Caco-2 (cell line): ENCODE measurements at regions not wholly inside any gene's neighbourhood (a gene's known extent, or its start where the extent isn't known, plus 50 kb on each side); places are given as distances from the start of the nearest gene placed in this dataset.

Experiments used
- BruUV-seq: library from RNA; stranded (reverse); fragments of 400-500 nt; replicated peaks from 2 replicates; lab custom pipeline; 2021; lab: Mats Ljungman, UMichigan
- CTCF ChIA-PET: fragments of 300-600 bp; sonication (Branson Sonifier 250); formaldehyde crosslinking; loops from one replicate; lab custom pipeline; 2022; ENCODE audit warnings: antibody characterized with exemption; lab: Charles Lee
- POLR2A ChIA-PET: fragments of 300-600 bp; sonication (Branson Sonifier 250); formaldehyde crosslinking; loops from one replicate; lab custom pipeline; 2022; ENCODE audit warnings: antibody characterized with exemption; lab: Charles Lee
- DNase-seq, 2 experiments: peaks; one replicate each; pipeline versions ENCODE4 v3.0.0 to v3.0.0-alpha.2; 2020 to 2022
- H3K27me3 ChIP-seq: replicated peaks from 2 replicates; pipeline ENCODE4 v1.6.0; 2011; ENCODE audit warnings: low read length; ENCODE audit not compliant: control insufficient read depth, insufficient read depth
- H3K36me3 ChIP-seq: 2 replicates; pipeline ENCODE4 v1.5.1; 2011; ENCODE audit warnings: low read length; ENCODE audit not compliant: control insufficient read depth, insufficient read depth
- H3K4me1 ChIP-seq: fragments of 250-450 bp; sonication (Bioruptor Pico); 2 replicates; pipeline ENCODE4 v1.5.1; 2020; ENCODE audit warnings: mild to moderate bottlenecking
- H3K4me3 ChIP-seq: 2 replicates; pipeline ENCODE4 v1.5.1; 2011; ENCODE audit warnings: low read depth, mild to moderate bottlenecking, control low read depth, low read length
- H3K9me3 ChIP-seq: fragments of 250-450 bp; sonication (Bioruptor Pico); 2 replicates; pipeline ENCODE4 v1.5.1; 2020; ENCODE audit warnings: mild to moderate bottlenecking, moderate library complexity
- H3K27ac Mint-ChIP-seq: one replicate; pipeline ENCODE4 v1.8.0; 2022; ENCODE audit warnings: mixed read lengths; ENCODE audit not compliant: unreplicated experiment
- H3K27me3 Mint-ChIP-seq: one replicate; pipeline ENCODE4 v1.8.0; 2022; ENCODE audit warnings: mixed read lengths; ENCODE audit not compliant: insufficient read depth, unreplicated experiment
- H3K36me3 Mint-ChIP-seq: one replicate; pipeline ENCODE4 v1.8.0; 2022; ENCODE audit warnings: mild to moderate bottlenecking, mixed read lengths; ENCODE audit not compliant: insufficient read depth, unreplicated experiment
- H3K4me1 Mint-ChIP-seq: one replicate; pipeline ENCODE4 v1.8.0; 2022; ENCODE audit warnings: low read depth, mixed read lengths; ENCODE audit not compliant: unreplicated experiment
- H3K4me3 Mint-ChIP-seq: one replicate; pipeline ENCODE4 v1.8.0; 2022; ENCODE audit warnings: mild to moderate bottlenecking, moderate library complexity, mixed read lengths; ENCODE audit not compliant: unreplicated experiment
- H3K9me3 Mint-ChIP-seq: one replicate; pipeline ENCODE4 v1.8.0; 2022; ENCODE audit warnings: mixed read lengths; ENCODE audit not compliant: unreplicated experiment
- CTCF ChIP-seq, 2 experiments: fragments of 200-600 bp in 1 of 2; IDR thresholded peaks; 1 replicate in 1 of 2; 2 replicates in 1 of 2; pipeline versions ENCODE4 v1.5.1 to v1.8.0; 2011 to 2022; ENCODE audit warnings: antibody characterized with exemption in 1 of 2, control low read depth in 1 of 2, inconsistent platforms in 1 of 2, low read depth in 1 of 2, low read length in 1 of 2, mild to moderate bottlenecking in 1 of 2, moderate library complexity in 1 of 2; ENCODE audit not compliant: insufficient read depth in 1 of 2, severe bottlenecking in 1 of 2, unreplicated experiment in 1 of 2
- intact Hi-C: fragments of 100-400 bp; cut with micrococcal nuclease; formaldehyde crosslinking; loops from one replicate; pipeline ENCODE4 v1.10.0; 2022; ENCODE audit not compliant: unreplicated experiment

GRCh38 chr21:41584603-41585176 is 76.7 kb upstream of the TMPRSS2 start:
- Mint-ChIP-seq H3K36me3 (peaks cover 6% of the 10 kb centered on the region), H3K4me1 (peaks cover 22% of the 10 kb centered on the region), H3K9me3 (no peaks in the 10 kb centered on the region), H3K4me3 (no peak overlapping the region), H3K27ac (no peak overlapping the region), H3K27me3 (no peaks in the 10 kb centered on the region)
- Histone ChIP-seq H3K4me1 (peaks cover 43% of the 10 kb centered on the region), H3K4me3 (no peak overlapping the region), H3K9me3 (peaks cover 11% of the 10 kb centered on the region), H3K36me3 (no peaks in the 10 kb centered on the region), H3K27me3 (no peaks in the 10 kb centered on the region)
- ChIA-PET POLR2A (no interaction called here), CTCF (no interaction called here)
- intact Hi-C loops = no loop called here
- BruUV-seq = no TSS peak
- TF ChIP-seq CTCF (IDR thresholded peaks at IDR 0.05; ENCODE audit: insufficient read depth in 1 of 2, low read depth in 1 of 2, low read length in 1 of 2, severe bottlenecking in 1 of 2, unreplicated experiment in 1 of 2) = no peak
- DNase-seq = no peak

GRCh38 chr21:41583274-41583790 is 75.4 kb upstream of the TMPRSS2 start:
- H3K36me3 Mint-ChIP-seq = peaks cover 4% of the 10 kb centered on the region
- peak; percentile 71 to 73 for DNase-seq
- Histone ChIP-seq H3K27me3 (no peaks in the 10 kb centered on the region), H3K4me1 (peaks cover 42% of the 10 kb centered on the region), H3K4me3 (no peak overlapping the region), H3K9me3 (peaks cover 11% of the 10 kb centered on the region), H3K36me3 (no peaks in the 10 kb centered on the region)
- intact Hi-C loops = loop anchor here (1.0 kb wide), 1 partner anchor 10 kb away; no protein-coding TSS in a partner anchor
- CTCF ChIA-PET = no interaction called here
- TF ChIP-seq CTCF (IDR thresholded peaks at IDR 0.05; ENCODE audit: insufficient read depth in 1 of 2, low read depth in 1 of 2, low read length in 1 of 2, severe bottlenecking in 1 of 2, unreplicated experiment in 1 of 2) = no peak
- BruUV-seq = no TSS peak
- H3K4me3 Mint-ChIP-seq = no peak overlapping the region
- H3K9me3 Mint-ChIP-seq = peaks cover 3% of the 10 kb centered on the region
- POLR2A ChIA-PET = no interaction called here
- H3K27me3 Mint-ChIP-seq = no peaks in the 10 kb centered on the region
- peaks cover 28% of the 10 kb centered on the region for H3K4me1 Mint-ChIP-seq
- H3K27ac Mint-ChIP-seq = no peak overlapping the region

- no peaks in the 10 kb centered on the region for H3K36me3 ChIP-seq
- H3K9me3 Mint-ChIP-seq = peaks cover 8% of the 10 kb centered on the region
- no TSS peak for BruUV-seq
- intact Hi-C loops = loop anchor here (1.0 kb wide), 1 partner anchor 10 kb away; no protein-coding TSS in a partner anchor
- CTCF ChIA-PET = interaction anchor here (0.6 kb wide), 1 partner anchor 25 kb away, joined by 3 read pairs; no protein-coding TSS in a partner anchor
- H3K9me3 ChIP-seq = peaks cover 11% of the 10 kb centered on the region
- no peak overlapping the region for H3K4me3 Mint-ChIP-seq
- H3K27ac Mint-ChIP-seq = no peak overlapping the region
- no peak for TF ChIP-seq CTCF (IDR thresholded peaks at IDR 0.05; ENCODE audit: insufficient read depth in 1 of 2, low read depth in 1 of 2, low read length in 1 of 2, severe bottlenecking in 1 of 2, unreplicated experiment in 1 of 2)
- DNase-seq = no peak
- no peaks in the 10 kb centered on the region for H3K27me3 ChIP-seq
- no peaks in the 10 kb centered on the region for H3K36me3 Mint-ChIP-seq
- H3K4me1 Mint-ChIP-seq = peaks cover 28% of the 10 kb centered on the region
- H3K27me3 Mint-ChIP-seq = no peaks in the 10 kb centered on the region
- peaks cover 40% of the 10 kb centered on the region for H3K4me1 ChIP-seq
- no peak overlapping the region for H3K4me3 ChIP-seq
- POLR2A ChIA-PET = no interaction called here
Observed at GRCh38 chr21:41582866-41583265, 74.9 kb upstream of the TMPRSS2 start.
